ENCODE measurements at regions not wholly inside any gene's neighbourhood (a gene's known extent, or its start where the extent isn't known, plus 50 kb on each side); places are given as distances from the start of the nearest gene placed in this dataset.

- no peak for DNase-seq (ENCODE audit: extremely low spot score in 2 of 2)
- H3K27ac ChIP-seq, result no peak overlapping the region
- no peaks in the 10 kb centered on the region for H3K27me3 ChIP-seq
- no peaks in the 10 kb centered on the region for H3K36me3 ChIP-seq
- intact Hi-C loops (cut with DNase I), result loop anchor here (5.0 kb wide), 1 partner anchor 1639 kb away; no protein-coding TSS in a partner anchor
- no peak for TF ChIP-seq POLR2A (IDR thresholded peaks at IDR 0.05)
- TF ChIP-seq CTCF (IDR thresholded peaks at IDR 0.05), result no peak
- TF ChIP-seq POLR2AphosphoS5 (IDR thresholded peaks at IDR 0.05; ENCODE audit: insufficient read depth in 1 of 2, low read depth in 1 of 2), result no peak
- no peak overlapping the region for H3K4me3 ChIP-seq
- no peaks in the 10 kb centered on the region for H3K4me1 ChIP-seq
- H3K9me3 ChIP-seq, result no peaks in the 10 kb centered on the region
Observed at GRCh38 chr3:71936681-71937080, 151.7 kb upstream of the PROK2 start.

GRCh38 chr3:71934520-71935270 is 149.7 kb upstream of the PROK2 start:
- no peaks in the 10 kb centered on the region for H3K36me3 ChIP-seq
- H3K27me3 ChIP-seq, result no peaks in the 10 kb centered on the region
- no peak overlapping the region for H3K27ac ChIP-seq
- H3K9me3 ChIP-seq, result no peaks in the 10 kb centered on the region
- intact Hi-C loops (cut with DNase I), result loop anchor here (5.0 kb wide), 1 partner anchor 1637 kb away; no protein-coding TSS in a partner anchor
- no peak for DNase-seq (ENCODE audit: extremely low spot score in 2 of 2)
- no peak overlapping the region for H3K4me3 ChIP-seq
- TF ChIP-seq CTCF (IDR thresholded peaks at IDR 0.05) (no peak), POLR2A (IDR thresholded peaks at IDR 0.05) (no peak)
- H3K4me1 ChIP-seq, result no peaks in the 10 kb centered on the region

GRCh38 chr3:71931922-71932321 is 147.0 kb upstream of the PROK2 start:
- intact Hi-C loops (cut with DNase I), result no loop called here
- H3K36me3 ChIP-seq, result no peaks in the 10 kb centered on the region
- no peak for DNase-seq (ENCODE audit: extremely low spot score in 2 of 2)
- H3K9me3 ChIP-seq, result no peaks in the 10 kb centered on the region
- H3K27me3 ChIP-seq, result no peaks in the 10 kb centered on the region
- H3K4me1 ChIP-seq, result no peaks in the 10 kb centered on the region
- TF ChIP-seq POLR2A (IDR thresholded peaks at IDR 0.05) (no peak), CTCF (IDR thresholded peaks at IDR 0.05) (no peak), POLR2AphosphoS5 (IDR thresholded peaks at IDR 0.05; ENCODE audit: insufficient read depth in 1 of 2, low read depth in 1 of 2) (no peak)
- no peak overlapping the region for H3K4me3 ChIP-seq
- H3K27ac ChIP-seq, result no peak overlapping the region

- Histone ChIP-seq H3K36me3 (no peaks in the 10 kb centered on the region), H3K27ac (no peak overlapping the region), H3K4me1 (no peaks in the 10 kb centered on the region), H3K4me3 (no peak overlapping the region), H3K9me3 (no peaks in the 10 kb centered on the region), H3K27me3 (no peaks in the 10 kb centered on the region)
- peak in 1 of 3 experiments; percentile 11 for TF ChIP-seq CTCF (IDR thresholded peaks at IDR 0.05)
- TF ChIP-seq POLR2AphosphoS5 (IDR thresholded peaks at IDR 0.05; ENCODE audit: insufficient read depth in 1 of 2, low read depth in 1 of 2), result no peak
- no peak for DNase-seq (ENCODE audit: extremely low spot score in 2 of 2)
- intact Hi-C loops (cut with DNase I), result no loop called here
Observed at GRCh38 chr3:71930056-71930991, 145.4 kb upstream of the PROK2 start.

All from vagina (tissue), 2 donors.